ENCODE measurements at regions not wholly inside any gene's neighbourhood (a gene's known extent, or its start where the extent isn't known, plus 50 kb on each side); places are given as distances from the start of the nearest gene placed in this dataset.
A peak's percentile ranks its signal among the peaks of the same experiment; 100 is the strongest.

GRCh38 chr4:12949719-12950490 lies 534.2 kb downstream of the RAB28 start (continued):
- no peak for TF ChIP-seq MTA1 (CRISPR knock-in tag; IDR thresholded peaks at IDR 0.05; ENCODE audit: borderline replicate concordance)
- TF ChIP-seq FOXO1 (CRISPR knock-in tag; IDR thresholded peaks at IDR 0.05), result peak; percentile 74
- TF ChIP-seq SOX13 (IDR thresholded peaks at IDR 0.05), result no peak
- peak in 1 of 2 experiments; percentile 78; a peak in 2 of 4 replicates for TF ChIP-seq SOX13 (CRISPR knock-in tag; conservative IDR thresholded peaks at IDR 0.05 in 1 of 2, IDR thresholded peaks at IDR 0.05 in 1 of 2)
- no peak for TF ChIP-seq MYC (CRISPR knock-in tag; IDR thresholded peaks at IDR 0.05; ENCODE audit: borderline replicate concordance)
- peak; percentile 61; the same call in 1 of the 2 replicates for TF ChIP-seq KDM1A (CRISPR knock-in tag; IDR thresholded peaks at IDR 0.05)
- TF ChIP-seq ZKSCAN8 (CRISPR knock-in tag; IDR thresholded peaks at IDR 0.05; ENCODE audit: borderline replicate concordance), result no peak; the same call in 1 of the 2 replicates
- TF ChIP-seq ZNF772 (CRISPR knock-in tag; IDR thresholded peaks at IDR 0.05), result no peak
- TF ChIP-seq ZNF501 (CRISPR knock-in tag; IDR thresholded peaks at IDR 0.05), result no peak
- TF ChIP-seq TBX2 (CRISPR knock-in tag; IDR thresholded peaks at IDR 0.05; ENCODE audit: borderline replicate concordance), result peak; percentile 76; the same call in 1 of the 2 replicates
- TF ChIP-seq KLF12 (CRISPR knock-in tag; IDR thresholded peaks at IDR 0.05; ENCODE audit: borderline replicate concordance), result no peak
- TF ChIP-seq CSRNP1 (CRISPR knock-in tag; IDR thresholded peaks at IDR 0.05), result no peak
- TF ChIP-seq CHD4 (IDR thresholded peaks at IDR 0.05; ENCODE audit: borderline replicate concordance, low read length), result 0 out of 2 replicates have a peak, but pooled peaks have one; percentile 54
- peak; percentile 54; the same call in 1 of the 2 replicates for TF ChIP-seq HHEX (CRISPR knock-in tag; IDR thresholded peaks at IDR 0.05)
- no peak for TF ChIP-seq ZNF782 (CRISPR knock-in tag; IDR thresholded peaks at IDR 0.05; ENCODE audit: borderline replicate concordance)
- TF ChIP-seq RBM22 (optimal IDR thresholded peaks at IDR 0.05; ENCODE audit: low read length), result no peak
- no peak for TF ChIP-seq ZNF260 (CRISPR knock-in tag; IDR thresholded peaks at IDR 0.05; ENCODE audit: borderline replicate concordance, low read depth)
- no peak for TF ChIP-seq SMYD3 (CRISPR knock-in tag; IDR thresholded peaks at IDR 0.05)
- no peak for TF ChIP-seq MXI1 (IDR thresholded peaks at IDR 0.05; ENCODE audit: borderline replicate concordance, low read depth, low read length)
- TF ChIP-seq IRX3 (CRISPR knock-in tag; IDR thresholded peaks at IDR 0.05; ENCODE audit: borderline replicate concordance, low read depth), result no peak
- TF ChIP-seq RFX3 (CRISPR knock-in tag; IDR thresholded peaks at IDR 0.05), result no peak
- no peak for TF ChIP-seq CENPX (CRISPR knock-in tag; IDR thresholded peaks at IDR 0.05)
- TF ChIP-seq RERE (CRISPR knock-in tag; IDR thresholded peaks at IDR 0.05; ENCODE audit: low read depth), result peak; percentile 64; the same call in 1 of the 2 replicates
- TF ChIP-seq MLLT10 (CRISPR knock-in tag; IDR thresholded peaks at IDR 0.05), result no peak
- TF ChIP-seq PAWR (CRISPR knock-in tag; IDR thresholded peaks at IDR 0.05; ENCODE audit: borderline replicate concordance), result no peak

Measured in HepG2 (cell line).